Caki2 (cell line): ENCODE measurements at regions not wholly inside any gene's neighbourhood (a gene's known extent, or its start where the extent isn't known, plus 50 kb on each side); places are given as distances from the start of the nearest gene placed in this dataset.
"Not testable (repeated sequence)": the region's sequence is repeated elsewhere in the genome, so short reads cannot be mapped to it uniquely, and the experiment has no call there.

Source experiments
- DNase-seq: peaks from one replicate; pipeline ENCODE4 v3.0.0-alpha.2; 2015; ENCODE audit warnings: low read depth
- in situ Hi-C: cut with HindIII; loops from 2 replicates; pipeline ENCODE4 v1.10.0; 2016; ENCODE audit warnings: low sequenced_read_pairs, low pct_unique_long_range_greater_than_20kb, mixed read lengths

DNA sequence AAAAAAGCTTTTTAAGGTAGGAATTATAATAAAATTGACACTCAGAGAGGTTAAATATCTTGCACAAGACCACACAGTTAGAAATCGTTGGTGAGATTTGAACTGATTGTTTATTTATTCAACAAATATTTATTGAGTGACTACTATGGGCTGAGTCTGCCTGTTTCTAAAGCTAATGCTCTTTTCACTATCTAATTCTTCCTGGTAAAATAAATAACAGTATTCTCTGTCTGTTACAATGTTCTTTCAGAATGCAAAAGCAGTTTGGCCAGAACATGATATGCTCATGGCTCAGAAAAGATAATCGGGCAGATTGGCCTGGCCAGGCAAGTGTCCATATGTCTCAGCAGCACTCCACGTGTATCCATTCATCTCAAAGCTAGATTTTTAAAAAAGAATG lies 82.0 kb downstream of the BTG1 start:
- in situ Hi-C loops = no loop called here
- DNase-seq = no peak

DNA sequence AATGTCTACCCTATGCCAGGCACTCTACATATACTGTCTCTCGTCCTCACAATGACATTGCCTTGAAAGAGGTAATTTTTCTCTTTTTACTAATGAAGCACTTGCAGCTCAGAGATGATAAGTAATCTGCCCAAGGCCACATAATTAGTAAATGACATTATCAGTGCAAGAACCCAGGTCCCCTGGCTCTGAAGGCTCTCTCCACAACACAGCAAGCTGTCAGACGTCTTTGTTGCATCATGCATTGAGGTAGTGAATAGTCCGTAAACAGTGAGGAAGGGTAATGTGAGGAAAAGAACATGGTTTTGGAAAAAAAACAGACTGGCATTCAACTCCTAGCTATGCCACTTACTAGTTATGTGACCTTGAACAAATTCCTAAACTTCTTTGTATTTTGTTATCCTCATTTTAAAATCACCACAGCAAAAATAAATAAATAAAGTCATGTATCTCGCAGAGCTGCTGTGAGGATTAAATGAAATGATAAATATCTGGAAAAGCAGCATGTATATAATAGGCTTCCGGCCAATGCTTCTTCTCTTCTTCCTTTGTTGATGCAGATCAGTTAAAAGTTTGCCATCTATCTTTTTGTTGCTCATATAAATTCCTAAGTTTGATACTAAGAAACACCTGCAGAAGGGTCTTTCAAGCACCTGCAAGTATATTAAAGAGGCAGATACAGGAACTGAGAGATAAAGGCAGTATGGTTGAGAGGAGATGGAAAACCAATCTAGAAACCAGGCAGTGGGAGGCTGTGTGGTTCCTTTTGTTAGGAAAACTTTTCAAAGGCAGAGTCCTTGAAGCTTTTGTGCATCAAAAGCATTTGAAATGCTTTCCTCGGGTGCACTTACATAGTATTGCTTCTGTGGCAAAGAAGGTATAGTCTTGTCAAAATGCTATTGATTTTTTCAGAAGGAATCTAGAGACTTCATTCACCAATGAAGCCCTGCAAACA lies 82.8 kb downstream of the BTG1 start:
- DNase-seq = no peak
- in situ Hi-C loops = no loop called here

- DNase-seq = no peak
- in situ Hi-C loops = no loop called here
These were observed 84.6 kb downstream of the BTG1 start for GRCh38 chr12:92061061-92061460.

DNA sequence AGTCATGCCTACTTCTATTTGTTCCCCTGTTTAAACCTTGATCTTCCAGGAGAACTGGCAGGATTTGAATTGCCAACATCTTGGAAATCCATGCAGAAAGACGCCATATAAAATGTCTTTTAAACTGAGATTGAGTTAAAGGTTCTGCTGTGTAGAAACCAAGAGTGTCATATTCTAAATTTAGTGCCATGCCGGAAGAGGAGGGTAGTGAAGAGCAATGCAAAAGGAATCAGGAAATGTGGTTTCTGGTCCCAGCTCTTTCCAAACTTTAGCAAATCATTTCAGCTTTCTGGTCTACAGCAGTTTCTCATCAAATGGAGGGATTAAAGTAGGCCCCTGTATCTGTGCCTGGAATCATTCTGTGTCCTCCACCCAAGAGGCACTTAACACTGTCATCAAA lies 85.7 kb downstream of the BTG1 start:
- no peak for DNase-seq

GRCh38 chr12:92058664-92059063 lies 87.0 kb downstream of the BTG1 start:
- in situ Hi-C loops = no loop called here
- no peak for DNase-seq

More for the DNA sequence above, 85.7 kb downstream of the BTG1 start:
- in situ Hi-C loops = no loop called here

GRCh38 chr12:92056756-92057155 lies 88.9 kb downstream of the BTG1 start:
- in situ Hi-C loops, DNase-seq: not testable (repeated sequence)

DNA sequence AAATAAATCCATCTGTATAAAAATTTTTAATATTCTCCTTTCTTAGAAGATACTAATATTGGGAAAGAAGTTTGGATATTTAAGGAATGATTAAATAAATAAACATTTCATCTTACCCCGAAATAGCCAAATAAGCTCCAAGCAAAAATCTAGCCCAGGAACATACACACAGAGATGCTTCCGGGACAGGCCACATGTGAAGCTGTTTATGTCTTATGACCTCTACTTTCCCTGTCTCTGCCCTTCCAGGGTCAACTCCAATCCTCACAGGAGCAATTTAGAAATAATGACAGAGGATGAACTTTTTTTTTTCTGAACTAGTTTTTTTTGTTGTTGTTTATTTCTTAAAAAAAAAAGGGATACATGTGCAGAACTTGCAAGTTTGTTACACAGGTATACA lies 89.4 kb downstream of the BTG1 start:
- in situ Hi-C loops = no loop called here
- DNase-seq = no peak

DNA sequence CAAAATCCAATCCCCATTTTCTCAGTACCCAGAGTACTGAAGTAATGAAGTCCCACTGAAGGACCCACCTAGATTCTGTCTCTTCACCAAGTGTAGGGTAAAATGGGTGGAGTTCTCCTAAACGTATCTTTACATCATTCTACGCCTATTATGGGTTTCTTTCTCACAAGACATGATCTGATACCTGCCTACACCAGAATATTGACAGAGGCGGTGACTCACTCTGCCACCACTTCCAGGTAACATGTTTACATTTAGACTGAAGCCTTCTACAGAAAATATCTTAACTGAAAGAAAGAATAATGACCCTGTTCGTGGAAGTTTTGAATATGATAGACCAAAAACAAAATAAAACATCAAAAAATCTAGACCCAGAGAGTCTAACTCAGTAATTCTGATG lies 89.8 kb downstream of the BTG1 start:
- no peak for DNase-seq
- in situ Hi-C loops = no loop called here

DNA sequence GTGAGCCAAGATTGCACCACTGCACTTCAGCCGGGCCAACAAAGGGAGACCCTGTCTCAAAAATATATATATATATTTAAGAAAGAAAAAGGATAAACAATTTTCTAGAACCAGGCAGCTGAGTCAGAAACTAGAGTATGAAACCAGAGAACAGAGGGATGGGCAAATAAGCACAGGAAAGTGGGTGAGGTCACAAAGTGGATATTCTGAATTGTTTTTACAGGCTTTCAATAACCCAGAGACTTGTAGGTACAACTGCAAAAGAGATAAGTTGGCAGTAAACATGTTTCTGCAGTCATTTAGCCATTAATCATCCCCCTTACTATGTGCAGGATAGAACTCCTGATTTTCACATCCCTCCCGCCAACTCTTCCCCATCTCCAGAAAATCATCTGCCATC lies 94.2 kb downstream of the BTG1 start:
- no peak for DNase-seq
- in situ Hi-C loops = no loop called here

GRCh38 chr12:92049403-92049802 lies 96.2 kb downstream of the BTG1 start:
- in situ Hi-C loops = no loop called here
- no peak for DNase-seq

- in situ Hi-C loops = no loop called here
These were observed 98.2 kb downstream of the BTG1 start for GRCh38 chr12:92047393-92047826.

DNA sequence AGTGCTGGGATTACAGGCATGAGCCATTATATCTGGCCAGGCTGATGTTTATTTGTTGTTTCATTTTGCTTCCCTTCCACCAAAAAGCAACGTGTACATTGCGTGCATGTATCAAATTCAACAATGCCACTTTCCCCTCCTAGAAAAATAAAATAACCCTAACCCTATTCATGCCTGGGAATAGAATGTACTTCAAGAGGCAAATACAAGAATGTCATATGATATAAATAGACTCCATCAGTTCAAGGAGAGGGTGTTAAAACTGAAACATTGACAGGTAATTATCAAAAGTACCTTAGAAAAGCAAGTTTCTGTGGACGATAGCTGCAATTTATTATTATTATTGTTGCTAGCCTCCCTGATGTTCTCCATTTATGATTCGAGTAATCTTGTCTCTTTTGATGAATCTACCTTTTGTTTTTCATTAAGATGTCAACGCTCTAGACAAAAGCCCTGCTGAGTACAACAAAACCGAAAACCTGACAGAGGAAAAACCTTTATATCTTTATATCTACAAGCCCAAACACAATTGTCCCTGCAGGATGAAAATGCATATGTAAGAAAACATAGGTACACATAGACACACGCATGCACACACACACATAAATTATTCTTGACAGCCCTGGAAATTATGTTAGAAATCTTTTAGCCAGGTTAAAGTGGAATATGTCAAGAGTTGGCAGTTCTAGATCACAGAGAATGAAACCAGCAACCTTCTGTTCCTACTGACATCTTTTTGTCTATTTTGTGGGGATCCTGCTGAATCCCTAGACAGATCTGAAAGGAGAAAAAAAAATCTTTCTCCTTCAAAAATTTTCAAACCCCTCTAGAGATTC lies 98.9 kb downstream of the BTG1 start:
- in situ Hi-C loops = no loop called here
- no peak for DNase-seq

More at GRCh38 chr12:92047393-92047826, 98.2 kb downstream of the BTG1 start:
- DNase-seq = no peak

DNA sequence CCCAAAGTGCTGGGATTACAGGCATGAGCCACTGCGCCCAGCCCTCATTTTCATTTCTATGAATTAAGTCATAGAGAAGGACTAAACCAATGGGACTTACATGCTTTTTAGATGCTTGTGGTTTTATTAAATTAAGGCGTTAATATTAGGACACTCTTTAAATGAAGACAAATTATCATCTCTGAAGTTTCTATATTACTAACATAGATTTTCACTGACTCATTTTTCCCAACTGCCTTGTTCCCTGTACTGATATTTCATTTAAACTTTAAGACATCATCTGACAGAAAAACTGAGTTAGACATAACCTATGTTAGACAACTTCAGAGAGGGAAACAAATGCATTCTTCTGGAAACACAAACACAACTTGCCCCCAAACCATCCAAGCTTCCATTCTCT lies 99.8 kb downstream of the BTG1 start:
- DNase-seq = no peak
- in situ Hi-C loops = no loop called here

DNA sequence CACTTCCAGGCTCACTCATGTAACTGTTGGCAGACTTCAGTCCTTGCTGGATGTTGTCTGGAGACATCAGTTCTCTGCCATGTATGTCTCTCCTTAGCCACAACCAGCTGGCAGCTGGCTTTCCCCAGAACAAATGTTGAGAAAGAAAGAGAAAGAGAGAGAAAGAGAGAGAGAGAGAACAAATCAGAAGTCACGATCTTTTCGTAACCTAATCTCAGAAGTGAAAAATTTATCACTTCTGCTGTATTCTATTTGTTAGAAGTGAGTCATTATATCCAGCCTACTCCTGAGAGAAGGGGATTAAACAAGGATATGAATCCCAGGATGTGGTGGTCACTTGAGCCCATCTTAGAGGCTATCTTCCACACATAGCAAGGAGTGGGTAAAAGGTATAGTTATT lies 101.2 kb downstream of the BTG1 start:
- no peak for DNase-seq
- in situ Hi-C loops = no loop called here

- no peak for DNase-seq
- in situ Hi-C loops = no loop called here
These were observed 102.7 kb downstream of the BTG1 start for GRCh38 chr12:92042791-92043531.

DNA sequence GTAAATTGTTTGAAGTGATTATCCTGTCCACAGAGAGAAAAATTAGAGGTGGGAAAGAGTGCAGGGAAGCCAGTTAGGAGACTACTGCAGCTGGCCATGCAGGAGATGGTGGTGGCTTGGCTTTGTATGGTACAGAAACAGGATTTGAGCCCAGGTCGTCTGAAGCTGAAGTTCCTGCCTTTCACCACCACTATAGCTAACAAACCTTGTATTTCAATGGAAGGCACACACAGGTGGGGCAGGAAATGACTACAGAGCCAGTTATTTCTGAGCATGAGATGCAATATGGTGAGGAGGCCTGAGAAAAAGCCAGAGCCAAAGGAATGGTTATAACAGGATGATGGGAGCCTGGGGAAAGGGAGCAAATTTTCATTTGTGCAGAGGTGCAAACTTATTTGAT lies 103.9 kb downstream of the BTG1 start:
- DNase-seq = no peak
- in situ Hi-C loops = no loop called here

GRCh38 chr12:92039046-92039445 lies 106.6 kb downstream of the BTG1 start:
- in situ Hi-C loops = no loop called here
- DNase-seq = no peak

- DNase-seq = no peak
- in situ Hi-C loops = no loop called here
These were observed 107.2 kb downstream of the BTG1 start for GRCh38 chr12:92038476-92038875.
